ENCODE measurements at regions not wholly inside any gene's neighbourhood (a gene's known extent, or its start where the extent isn't known, plus 50 kb on each side); places are given as distances from the start of the nearest gene placed in this dataset.

DNA sequence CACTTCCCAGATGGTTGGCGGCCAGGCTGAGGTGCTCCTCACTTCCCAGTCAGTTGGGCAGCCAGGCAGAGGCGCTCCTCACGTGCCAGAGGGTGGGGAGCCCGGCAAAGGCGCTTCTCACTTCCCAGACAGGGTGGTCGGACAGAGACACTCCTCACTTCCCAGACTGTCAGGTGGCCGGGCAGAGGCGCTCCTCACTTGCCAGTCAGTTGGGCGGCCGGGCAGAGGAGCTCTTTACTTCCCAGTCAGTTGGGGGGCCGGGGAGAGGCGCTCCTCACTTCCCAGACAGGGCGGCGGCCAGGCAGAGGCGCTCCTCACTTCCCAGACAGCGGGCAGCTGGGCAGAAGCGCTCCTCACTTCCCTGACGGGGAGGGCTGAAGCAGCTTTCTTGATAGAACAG is 143.0 kb upstream of the ARID2 start:
- H3K36me3 ChIP-seq (ENCODE audit: control insufficient read depth, insufficient read depth, low read length) = no peaks in the 10 kb centered on the region
- no peak overlapping the region for H3K27ac ChIP-seq (ENCODE audit: low read depth, low read length, severe bottlenecking)
- peaks cover 5% of the 10 kb centered on the region for H3K9me3 ChIP-seq (ENCODE audit: control insufficient read depth, low read length)
- 92 to 95% methylated on average over 17 to 18 of the region's 18 CpGs for WGBS, 2 experiments (ENCODE audit: insufficient coverage in 2 of 2)
- H3K4me1 ChIP-seq (ENCODE audit: control insufficient read depth, insufficient read depth, low read length, poor library complexity, severe bottlenecking) = peaks cover 9% of the 10 kb centered on the region
- no peak overlapping the region for H3K4me3 ChIP-seq (ENCODE audit: extremely low read depth, insufficient read depth, low read length, poor library complexity, severe bottlenecking)

DNA sequence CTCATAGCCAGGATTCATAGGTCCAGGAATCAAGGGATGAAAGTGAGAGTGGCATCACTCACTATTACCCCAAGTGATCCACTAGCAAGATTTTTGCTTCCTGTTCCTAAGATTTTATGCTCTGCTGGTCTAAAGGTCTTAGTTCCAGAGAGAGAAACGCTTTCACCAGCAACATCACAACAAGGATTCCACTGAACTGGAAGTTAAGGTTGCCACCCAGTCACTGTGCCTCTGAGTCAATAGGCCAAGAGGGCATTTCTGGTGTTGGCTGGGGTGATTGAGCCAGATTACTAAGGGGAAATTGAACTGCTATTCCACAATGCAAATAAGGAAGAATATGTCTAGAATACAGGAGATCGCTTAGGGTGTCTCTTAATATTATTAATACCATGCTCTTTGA is 142.5 kb upstream of the ARID2 start:
- no peaks in the 10 kb centered on the region for H3K36me3 ChIP-seq (ENCODE audit: control insufficient read depth, insufficient read depth, low read length)
- H3K27ac ChIP-seq (ENCODE audit: low read depth, low read length, severe bottlenecking) = no peak overlapping the region
- peaks cover 9% of the 10 kb centered on the region for H3K4me1 ChIP-seq (ENCODE audit: control insufficient read depth, insufficient read depth, low read length, poor library complexity, severe bottlenecking)
- H3K4me3 ChIP-seq (ENCODE audit: extremely low read depth, insufficient read depth, low read length, poor library complexity, severe bottlenecking) = no peak overlapping the region
- 100% methylated on average over 1 of the region's 2 CpGs; no CpG with 5 or more reads in 1 of the 2 experiments for WGBS, 2 experiments (ENCODE audit: insufficient coverage in 2 of 2)
- peaks cover 5% of the 10 kb centered on the region for H3K9me3 ChIP-seq (ENCODE audit: control insufficient read depth, low read length)

DNA sequence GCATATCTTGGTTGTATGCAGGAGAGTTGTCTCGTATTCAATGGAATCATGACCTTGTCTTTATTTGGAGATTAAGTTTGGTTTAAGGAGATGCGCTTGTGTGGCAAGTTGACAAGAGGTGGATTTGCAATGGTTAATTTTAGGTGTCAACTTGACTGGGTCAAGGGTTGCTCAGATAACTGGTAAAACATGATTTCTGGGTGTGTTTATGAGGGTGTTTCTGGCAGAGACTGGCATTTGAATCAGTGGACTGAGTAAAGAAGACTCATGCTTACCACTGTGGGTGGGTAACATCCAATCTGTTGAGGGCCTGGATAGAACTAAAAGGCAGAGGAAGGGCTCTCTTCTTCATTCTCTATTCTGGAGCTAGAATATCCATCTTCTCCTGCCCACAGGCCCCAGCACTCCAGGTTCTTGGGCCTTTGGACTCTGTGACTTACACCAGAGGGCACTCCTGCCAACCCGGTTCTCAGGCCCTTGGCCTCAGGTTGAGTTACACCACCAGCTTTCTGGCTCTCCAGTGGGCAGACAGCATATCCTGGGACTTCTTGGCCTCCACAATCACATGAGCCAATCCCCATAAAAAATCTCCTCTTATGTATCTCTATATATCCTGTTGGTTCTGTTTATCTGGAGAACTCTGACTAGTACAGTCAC is 141.5 kb upstream of the ARID2 start:
- no peak overlapping the region for H3K4me3 ChIP-seq (ENCODE audit: extremely low read depth, insufficient read depth, low read length, poor library complexity, severe bottlenecking)
- H3K27ac ChIP-seq (ENCODE audit: low read depth, low read length, severe bottlenecking) = no peak overlapping the region
- peaks cover 5% of the 10 kb centered on the region for H3K9me3 ChIP-seq (ENCODE audit: control insufficient read depth, low read length)
- no peaks in the 10 kb centered on the region for H3K36me3 ChIP-seq (ENCODE audit: control insufficient read depth, insufficient read depth, low read length)
- WGBS, 2 experiments (ENCODE audit: insufficient coverage in 2 of 2) = 90 to 92% methylated on average over 3 of the region's 3 CpGs
- H3K4me1 ChIP-seq (ENCODE audit: control insufficient read depth, insufficient read depth, low read length, poor library complexity, severe bottlenecking) = peaks cover 3% of the 10 kb centered on the region

DNA sequence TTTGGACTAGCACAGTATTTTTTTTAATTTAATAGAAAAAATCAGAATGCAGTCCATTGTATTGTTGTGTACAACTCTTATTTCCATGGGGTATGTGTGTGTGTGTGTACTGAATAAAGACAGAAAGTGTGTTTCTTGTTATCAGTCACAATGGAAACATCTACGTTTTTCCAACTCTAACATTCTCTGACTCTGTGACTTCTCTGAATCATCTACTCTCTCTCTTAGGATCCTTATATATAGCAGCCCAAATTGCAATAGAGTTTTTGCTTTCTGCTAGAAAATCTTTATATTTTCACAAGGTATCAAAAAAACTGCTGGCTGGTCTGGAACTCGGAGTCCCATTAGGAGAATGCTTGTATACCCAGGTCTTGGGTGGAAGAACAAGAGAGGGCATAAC is 138.9 kb upstream of the ARID2 start:
- H3K9me3 ChIP-seq (ENCODE audit: control insufficient read depth, low read length) = no peaks in the 10 kb centered on the region
- WGBS, 2 experiments (ENCODE audit: insufficient coverage in 2 of 2) = 88% methylated on average over 1 of the region's 2 CpGs; no CpG with 5 or more reads in 1 of the 2 experiments
- no peaks in the 10 kb centered on the region for H3K4me1 ChIP-seq (ENCODE audit: control insufficient read depth, insufficient read depth, low read length, poor library complexity, severe bottlenecking)
- no peak overlapping the region for H3K4me3 ChIP-seq (ENCODE audit: extremely low read depth, insufficient read depth, low read length, poor library complexity, severe bottlenecking)
- no peaks in the 10 kb centered on the region for H3K36me3 ChIP-seq (ENCODE audit: control insufficient read depth, insufficient read depth, low read length)
- H3K27ac ChIP-seq (ENCODE audit: low read depth, low read length, severe bottlenecking) = no peak overlapping the region

DNA sequence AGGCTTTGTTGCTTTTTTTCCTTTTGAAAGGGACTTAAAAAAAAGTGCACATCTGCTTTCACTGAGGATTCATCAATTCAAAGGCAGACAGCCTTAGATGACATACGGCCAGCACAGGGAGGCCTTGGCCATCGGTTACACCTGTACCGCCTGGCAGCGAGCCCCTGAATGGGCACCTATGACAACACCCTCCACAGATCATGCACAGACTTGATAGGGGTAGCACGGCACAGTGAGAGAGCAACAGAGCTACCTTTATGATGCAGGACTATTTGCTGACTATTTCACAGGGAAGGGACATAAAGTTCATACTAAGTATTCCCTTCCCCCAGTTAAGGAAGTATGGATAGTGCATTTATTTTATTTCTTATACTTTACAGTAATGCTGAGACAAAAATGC is 137.9 kb upstream of the ARID2 start:
- no peaks in the 10 kb centered on the region for H3K36me3 ChIP-seq (ENCODE audit: control insufficient read depth, insufficient read depth, low read length)
- H3K9me3 ChIP-seq (ENCODE audit: control insufficient read depth, low read length) = no peaks in the 10 kb centered on the region
- H3K27ac ChIP-seq (ENCODE audit: low read depth, low read length, severe bottlenecking) = no peak overlapping the region
- no peaks in the 10 kb centered on the region for H3K4me1 ChIP-seq (ENCODE audit: control insufficient read depth, insufficient read depth, low read length, poor library complexity, severe bottlenecking)
- WGBS, 2 experiments (ENCODE audit: insufficient coverage in 2 of 2) = 98% methylated on average over 4 of the region's 5 CpGs; no CpG with 5 or more reads in 1 of the 2 experiments
- H3K4me3 ChIP-seq (ENCODE audit: extremely low read depth, insufficient read depth, low read length, poor library complexity, severe bottlenecking) = no peak overlapping the region

DNA sequence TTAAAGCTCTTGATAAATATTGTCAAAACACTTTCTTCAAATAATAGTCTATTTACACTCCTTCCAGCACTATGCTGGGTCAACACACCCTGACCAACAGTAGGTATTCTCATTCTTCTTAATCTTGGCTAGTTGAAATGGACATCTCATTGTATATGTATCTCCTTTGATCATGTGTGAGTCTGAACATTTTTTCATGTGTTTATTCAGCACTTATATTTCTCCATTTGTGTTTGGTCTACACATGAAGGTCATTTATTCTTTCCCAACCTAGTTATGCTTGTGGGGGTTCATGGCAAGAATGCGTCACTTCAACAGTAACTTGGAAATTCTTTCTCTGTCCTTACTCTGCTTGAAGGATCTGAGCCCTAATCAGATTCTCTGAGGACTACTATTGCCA is 133.1 kb upstream of the ARID2 start:
- 88% methylated on average over 1 of the region's 1 CpG; no CpG with 5 or more reads in 1 of the 2 experiments for WGBS, 2 experiments (ENCODE audit: insufficient coverage in 2 of 2)
- H3K4me1 ChIP-seq (ENCODE audit: control insufficient read depth, insufficient read depth, low read length, poor library complexity, severe bottlenecking) = no peaks in the 10 kb centered on the region
- no peaks in the 10 kb centered on the region for H3K9me3 ChIP-seq (ENCODE audit: control insufficient read depth, low read length)
- no peak overlapping the region for H3K27ac ChIP-seq (ENCODE audit: low read depth, low read length, severe bottlenecking)
- no peak overlapping the region for H3K4me3 ChIP-seq (ENCODE audit: extremely low read depth, insufficient read depth, low read length, poor library complexity, severe bottlenecking)
- no peaks in the 10 kb centered on the region for H3K36me3 ChIP-seq (ENCODE audit: control insufficient read depth, insufficient read depth, low read length)

DNA sequence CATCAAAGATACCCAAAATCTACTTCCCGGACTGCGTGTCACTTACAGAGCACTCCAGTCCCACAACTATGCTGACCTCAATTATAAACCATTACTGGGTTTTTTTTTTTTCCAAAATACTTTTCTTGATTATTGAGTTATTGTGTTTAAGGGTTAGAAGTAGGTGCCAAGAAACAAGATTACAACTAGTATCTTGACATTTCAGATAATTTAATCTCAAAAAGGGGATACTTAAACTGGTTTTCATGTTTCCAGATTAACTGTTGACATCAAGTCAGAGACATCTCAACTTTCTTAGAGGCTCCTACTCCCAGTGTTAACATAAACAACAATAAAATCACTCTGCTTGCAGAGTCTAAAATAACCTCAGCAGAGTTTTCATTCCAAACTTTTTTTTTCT is 131.2 kb upstream of the ARID2 start:
- H3K4me1 ChIP-seq (ENCODE audit: control insufficient read depth, insufficient read depth, low read length, poor library complexity, severe bottlenecking) = no peaks in the 10 kb centered on the region
- H3K36me3 ChIP-seq (ENCODE audit: control insufficient read depth, insufficient read depth, low read length) = no peaks in the 10 kb centered on the region
- H3K4me3 ChIP-seq (ENCODE audit: extremely low read depth, insufficient read depth, low read length, poor library complexity, severe bottlenecking) = no peak overlapping the region
- no CpG with 5 or more reads among the region's 2 CpGs for WGBS, 2 experiments (ENCODE audit: insufficient coverage in 2 of 2)
- no peak overlapping the region for H3K27ac ChIP-seq (ENCODE audit: low read depth, low read length, severe bottlenecking)
- no peaks in the 10 kb centered on the region for H3K9me3 ChIP-seq (ENCODE audit: control insufficient read depth, low read length)

DNA sequence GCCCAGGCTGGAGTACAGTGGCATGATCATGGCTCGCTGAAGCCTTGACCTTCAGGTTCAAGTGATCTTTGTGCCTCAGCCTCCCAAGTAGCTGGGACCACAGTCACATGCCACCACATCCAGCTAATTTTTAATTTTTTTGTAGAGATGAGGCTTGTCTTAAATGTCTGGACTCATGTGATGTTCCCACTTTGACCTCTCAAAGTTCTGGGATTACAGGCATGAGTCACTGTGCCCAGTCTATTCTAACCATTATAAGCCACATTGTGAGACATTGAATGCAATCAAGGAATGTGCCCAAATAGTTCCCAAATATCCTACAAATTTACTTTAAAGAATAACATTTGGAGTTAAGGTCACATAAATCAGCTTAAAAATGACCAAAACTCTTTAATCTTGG is 130.7 kb upstream of the ARID2 start:
- Histone ChIP-seq H3K36me3 (ENCODE audit: control insufficient read depth, insufficient read depth, low read length) (no peaks in the 10 kb centered on the region), H3K9me3 (ENCODE audit: control insufficient read depth, low read length) (no peaks in the 10 kb centered on the region), H3K27ac (ENCODE audit: low read depth, low read length, severe bottlenecking) (no peak overlapping the region), H3K4me3 (ENCODE audit: extremely low read depth, insufficient read depth, low read length, poor library complexity, severe bottlenecking) (no peak overlapping the region), H3K4me1 (ENCODE audit: control insufficient read depth, insufficient read depth, low read length, poor library complexity, severe bottlenecking) (no peaks in the 10 kb centered on the region)
- 57 to 71% methylated on average over 1 of the region's 1 CpG for WGBS, 2 experiments (ENCODE audit: insufficient coverage in 2 of 2)

DNA sequence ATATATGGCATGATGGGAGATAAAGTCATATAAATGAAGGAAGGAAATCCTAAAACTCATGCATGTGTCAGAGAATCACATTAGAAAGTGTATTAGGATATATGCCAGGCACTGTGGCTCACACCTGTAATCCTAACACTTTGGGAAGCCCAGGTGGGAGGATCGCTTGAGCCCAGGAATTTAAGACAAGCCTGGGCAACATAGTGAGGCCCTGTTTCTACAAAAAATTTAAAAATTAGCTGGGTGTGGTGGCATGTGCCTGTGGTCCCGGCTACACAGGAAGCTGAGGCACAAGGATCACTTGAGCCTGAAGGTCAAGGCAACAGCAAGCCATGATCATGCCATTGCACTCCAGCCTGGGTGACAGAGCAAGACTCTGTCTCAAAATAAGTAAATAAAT is 130.3 kb upstream of the ARID2 start:
- Histone ChIP-seq H3K4me3 (ENCODE audit: extremely low read depth, insufficient read depth, low read length, poor library complexity, severe bottlenecking) (no peak overlapping the region), H3K36me3 (ENCODE audit: control insufficient read depth, insufficient read depth, low read length) (no peaks in the 10 kb centered on the region), H3K27ac (ENCODE audit: low read depth, low read length, severe bottlenecking) (no peak overlapping the region), H3K4me1 (ENCODE audit: control insufficient read depth, insufficient read depth, low read length, poor library complexity, severe bottlenecking) (no peaks in the 10 kb centered on the region), H3K9me3 (ENCODE audit: control insufficient read depth, low read length) (no peaks in the 10 kb centered on the region)
- 94 to 100% methylated on average over 1 to 2 of the region's 2 CpGs for WGBS, 2 experiments (ENCODE audit: insufficient coverage in 2 of 2)

DNA sequence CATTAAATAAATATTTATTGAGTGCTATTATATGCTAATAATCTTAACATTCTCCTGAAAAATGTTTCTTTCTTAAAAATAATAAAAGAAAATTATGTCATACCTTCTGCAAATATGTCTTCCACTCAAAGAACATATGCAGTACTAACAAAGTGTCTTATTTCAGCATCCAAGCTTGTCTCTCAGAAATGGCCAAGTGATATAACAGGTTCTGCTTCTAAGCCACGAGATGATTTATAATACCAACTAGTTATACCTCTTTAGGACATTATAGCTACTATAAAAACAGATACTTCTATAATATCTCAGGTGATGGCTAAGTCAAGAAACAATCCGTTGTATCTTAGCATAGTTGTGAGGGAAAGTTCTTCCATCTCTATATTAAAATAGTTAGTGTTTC is 128.1 kb upstream of the ARID2 start:
- Histone ChIP-seq H3K27ac (ENCODE audit: low read depth, low read length, severe bottlenecking) (no peak overlapping the region), H3K4me3 (ENCODE audit: extremely low read depth, insufficient read depth, low read length, poor library complexity, severe bottlenecking) (no peak overlapping the region), H3K9me3 (ENCODE audit: control insufficient read depth, low read length) (no peaks in the 10 kb centered on the region), H3K4me1 (ENCODE audit: control insufficient read depth, insufficient read depth, low read length, poor library complexity, severe bottlenecking) (no peaks in the 10 kb centered on the region), H3K36me3 (ENCODE audit: control insufficient read depth, insufficient read depth, low read length) (no peaks in the 10 kb centered on the region)
- WGBS, 2 experiments (ENCODE audit: insufficient coverage in 2 of 2) = 100% methylated on average over 1 of the region's 2 CpGs; no CpG with 5 or more reads in 1 of the 2 experiments

DNA sequence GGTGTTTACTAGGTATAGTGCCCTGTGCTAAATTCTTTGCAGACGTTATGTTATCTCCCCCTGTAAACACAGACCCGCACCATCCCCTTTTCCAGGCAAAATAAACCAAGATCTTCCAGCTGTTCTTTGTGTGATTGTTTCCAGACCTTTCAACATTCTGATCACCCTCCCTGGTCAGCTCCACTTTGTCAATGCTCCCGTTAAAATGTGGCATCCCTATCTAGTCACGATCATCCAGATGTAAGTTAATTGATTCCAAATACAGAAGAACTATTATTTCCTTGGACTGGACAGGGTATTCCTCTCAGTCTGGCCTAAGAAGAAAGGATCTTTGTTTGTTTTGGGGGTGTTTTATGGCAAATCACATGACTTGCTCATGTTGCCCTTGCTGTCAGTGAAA is 127.6 kb upstream of the ARID2 start:
- Histone ChIP-seq H3K36me3 (ENCODE audit: control insufficient read depth, insufficient read depth, low read length) (no peaks in the 10 kb centered on the region), H3K9me3 (ENCODE audit: control insufficient read depth, low read length) (no peaks in the 10 kb centered on the region), H3K4me3 (ENCODE audit: extremely low read depth, insufficient read depth, low read length, poor library complexity, severe bottlenecking) (no peak overlapping the region), H3K27ac (ENCODE audit: low read depth, low read length, severe bottlenecking) (no peak overlapping the region), H3K4me1 (ENCODE audit: control insufficient read depth, insufficient read depth, low read length, poor library complexity, severe bottlenecking) (no peaks in the 10 kb centered on the region)
- WGBS, 2 experiments (ENCODE audit: insufficient coverage in 2 of 2) = 78% methylated on average over 3 of the region's 4 CpGs; no CpG with 5 or more reads in 1 of the 2 experiments
